ENCODE measurements at regions not wholly inside any gene's neighbourhood (a gene's known extent, or its start where the extent isn't known, plus 50 kb on each side); places are given as distances from the start of the nearest gene placed in this dataset.

DNA sequence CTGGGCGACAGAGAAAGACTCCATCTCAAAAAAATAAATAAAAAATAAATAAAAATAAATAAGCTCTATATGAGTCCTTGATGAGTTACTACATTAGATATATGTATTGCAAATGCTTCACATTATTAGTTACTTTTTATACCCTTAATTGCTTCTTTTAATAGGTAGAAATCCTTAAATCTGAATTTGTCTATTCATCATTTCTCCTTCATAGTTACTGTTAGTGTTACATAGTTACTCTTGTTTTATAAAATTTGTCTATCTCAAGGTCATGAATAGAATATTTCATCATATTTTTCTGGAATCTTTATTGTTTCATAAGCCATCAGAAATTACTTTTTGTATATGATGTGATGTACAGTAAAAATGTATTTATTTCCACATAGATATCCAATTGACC is 1624.8 kb upstream of the FLRT2 start:
- TF ChIP-seq POLR2A (IDR thresholded peaks at IDR 0.05), result no peak
- TF ChIP-seq, protein P1, sequence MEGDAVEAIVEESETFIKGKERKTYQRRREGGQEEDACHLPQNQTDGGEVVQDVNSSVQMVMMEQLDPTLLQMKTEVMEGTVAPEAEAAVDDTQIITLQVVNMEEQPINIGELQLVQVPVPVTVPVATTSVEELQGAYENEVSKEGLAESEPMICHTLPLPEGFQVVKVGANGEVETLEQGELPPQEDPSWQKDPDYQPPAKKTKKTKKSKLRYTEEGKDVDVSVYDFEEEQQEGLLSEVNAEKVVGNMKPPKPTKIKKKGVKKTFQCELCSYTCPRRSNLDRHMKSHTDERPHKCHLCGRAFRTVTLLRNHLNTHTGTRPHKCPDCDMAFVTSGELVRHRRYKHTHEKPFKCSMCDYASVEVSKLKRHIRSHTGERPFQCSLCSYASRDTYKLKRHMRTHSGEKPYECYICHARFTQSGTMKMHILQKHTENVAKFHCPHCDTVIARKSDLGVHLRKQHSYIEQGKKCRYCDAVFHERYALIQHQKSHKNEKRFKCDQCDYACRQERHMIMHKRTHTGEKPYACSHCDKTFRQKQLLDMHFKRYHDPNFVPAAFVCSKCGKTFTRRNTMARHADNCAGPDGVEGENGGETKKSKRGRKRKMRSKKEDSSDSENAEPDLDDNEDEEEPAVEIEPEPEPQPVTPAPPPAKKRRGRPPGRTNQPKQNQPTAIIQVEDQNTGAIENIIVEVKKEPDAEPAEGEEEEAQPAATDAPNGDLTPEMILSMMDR (IDR thresholded peaks at IDR 0.05), result no peak
